Erythroblast (primary cell): ENCODE measurements at regions not wholly inside any gene's neighbourhood (a gene's known extent, or its start where the extent isn't known, plus 50 kb on each side); places are given as distances from the start of the nearest gene placed in this dataset.

ENCODE experiments used
- GATA1 ChIP-seq: IDR thresholded peaks from 2 replicates; pipeline ENCODE4 v1.6.1; 2011; ENCODE audit warnings: low read depth, mild to moderate bottlenecking, control low read depth, low read length, moderate library complexity
- POLR2A ChIP-seq: IDR thresholded peaks from 2 replicates; pipeline ENCODE4 v1.6.1; 2011; ENCODE audit warnings: mild to moderate bottlenecking, low read length

DNA sequence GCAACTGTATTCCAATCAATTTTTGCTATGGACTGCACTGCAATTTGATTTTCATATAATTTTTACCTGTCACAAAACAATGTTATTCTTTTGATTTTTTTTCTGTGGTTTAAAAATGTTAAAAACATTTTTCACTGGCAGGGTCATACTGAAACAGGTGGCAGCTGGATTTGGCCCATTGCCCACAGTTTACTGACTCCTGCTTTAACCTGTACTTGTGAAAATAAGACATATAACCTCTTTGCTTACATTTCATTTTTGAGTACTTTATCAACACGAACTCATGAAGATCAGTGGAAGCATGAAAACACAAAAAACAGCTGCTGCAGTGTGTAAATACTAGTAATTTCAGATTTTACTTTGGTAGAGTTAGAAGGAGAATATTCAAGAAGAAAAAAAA, 313.1 kb downstream of the WDR72 start:
- TF ChIP-seq GATA1 (no peak), POLR2A (no peak)
